Sigmoid colon (tissue), 6 donors: ENCODE measurements at regions not wholly inside any gene's neighbourhood (a gene's known extent, or its start where the extent isn't known, plus 50 kb on each side); places are given as distances from the start of the nearest gene placed in this dataset.

Source experiments
- DNase-seq: peaks from one replicate; pipeline ENCODE4 v3.0.0-alpha.2; 2019
- H3K27ac ChIP-seq, 4 donors: fragments of 200-600 bp; sonication (generic); one replicate each; pipeline ENCODE4 v1.5.1; 2016 to 2019; ENCODE audit warnings: mild to moderate bottlenecking in 1 of 4
- H3K27me3 ChIP-seq, 3 donors: fragments of 200-600 bp; sonication (generic); one replicate each; pipeline ENCODE4 v1.5.1; 2019; ENCODE audit warnings: mild to moderate bottlenecking in 1 of 3
- H3K36me3 ChIP-seq, 4 donors: fragments of 200-600 bp; sonication (generic); one replicate each; pipeline ENCODE4 v1.5.1; 2016 to 2019
- H3K4me1 ChIP-seq, 4 donors: fragments of 200-600 bp; sonication (generic); one replicate each; pipeline ENCODE4 v1.5.1; 2017 to 2019
- H3K4me3 ChIP-seq, 4 donors: fragments of 200-600 bp; sonication (generic); one replicate each; pipeline ENCODE4 v1.5.1; 2017 to 2019; ENCODE audit warnings: mild to moderate bottlenecking in 2 of 4, moderate library complexity in 1 of 4
- H3K9me3 ChIP-seq, 4 donors: fragments of 200-600 bp in 3 of 4; sonication (generic) in 3 of 4; one replicate each; pipeline versions ENCODE4 v1.5.1 to v1.6.1; 2013 to 2019
- EP300 ChIP-seq, 4 donors: sonication (generic); formaldehyde crosslinking; IDR thresholded peaks; one replicate each; pipeline ENCODE4 v1.6.1; 2017; ENCODE audit warnings: antibody characterized with exemption in 4 of 4
- POLR2A ChIP-seq, 2 donors: fragments of 450-650 bp; IDR thresholded peaks; one replicate each; pipeline ENCODE4 v1.6.1; 2016; ENCODE audit warnings: antibody characterized with exemption in 2 of 2, mild to moderate bottlenecking in 2 of 2, moderate library complexity in 2 of 2
- POLR2AphosphoS5 ChIP-seq, 4 donors: sonication (generic); formaldehyde crosslinking; IDR thresholded peaks; one replicate each; pipeline ENCODE4 v1.6.1; 2017; ENCODE audit warnings: antibody characterized with exemption in 4 of 4
- WGBS, 2 donors: extraction: QIAGEN DNeasy Blood & Tissue Kit; methylation state at CpG; one replicate each; pipeline ENCODE4 v1.1.7; 2013; 5-methylcytosine and 5-hydroxymethylcytosine counted together
- intact Hi-C: fragments of 100-400 bp; cut with DNase I; formaldehyde crosslinking; loops from one replicate; pipeline ENCODE4 v1.15.1; 2023
- TF ChIP-seq, protein P1 (sequence below), 4 experiments: fragments of 450-650 bp in 3 of 4; fragments of 200-600 bp in 1 of 4; IDR thresholded peaks; one replicate each; pipeline ENCODE4 v1.5.1; 2016 to 2019; ENCODE audit warnings: antibody characterized with exemption in 4 of 4, mild to moderate bottlenecking in 3 of 4, moderate library complexity in 2 of 4
- donor health status: healthy with polysubstance abuse.
- donor health status: healthy.

DNA sequence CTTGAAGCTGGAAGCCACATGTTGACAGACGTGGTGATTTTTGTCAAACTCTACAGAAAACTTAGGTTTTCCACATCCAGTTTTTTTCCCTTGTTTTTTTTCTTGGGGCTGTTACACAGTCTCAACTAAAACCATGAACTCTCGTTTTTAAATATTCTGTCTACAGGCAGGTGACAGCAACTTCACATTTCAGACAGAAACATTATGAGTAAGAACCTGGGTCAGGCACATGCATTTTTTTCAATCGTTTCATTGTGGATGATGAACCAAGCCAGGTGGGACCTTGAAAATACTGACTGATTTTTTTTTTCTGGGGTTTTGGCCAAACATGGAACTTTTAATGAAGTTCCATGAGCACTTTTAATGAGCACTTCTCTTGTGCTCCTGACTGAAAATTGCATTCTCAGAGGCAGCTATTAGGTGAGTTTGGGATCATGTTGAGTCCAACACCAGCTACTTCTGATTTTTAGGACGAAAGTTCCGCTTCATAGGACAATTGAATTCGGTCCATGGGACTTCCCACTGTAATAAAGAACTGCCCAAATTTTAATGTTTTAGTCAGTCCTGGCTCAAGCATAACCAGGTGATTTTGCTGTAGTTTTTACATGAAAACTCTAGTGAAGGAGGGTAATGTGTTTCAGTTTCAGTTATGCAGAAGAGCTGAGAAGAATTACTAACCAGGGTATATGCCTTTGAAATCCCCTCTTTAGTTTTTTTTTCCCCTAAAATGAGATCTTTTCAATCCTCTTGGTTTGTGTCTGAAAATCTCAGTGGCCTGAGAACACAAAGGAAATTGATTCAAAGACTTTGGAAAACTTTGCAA, 93.2 kb upstream of the ADAMTS16 start:
- Histone ChIP-seq H3K4me1 (no peaks in the 10 kb centered on the region), H3K36me3 (no peaks in the 10 kb centered on the region), H3K27me3 (no peaks in the 10 kb centered on the region), H3K9me3 (no peaks in the 10 kb centered on the region), H3K27ac (no peak overlapping the region), H3K4me3 (no peak overlapping the region)
- DNase-seq: no peak
- intact Hi-C loops: no loop called here
- TF ChIP-seq EP300 (IDR thresholded peaks at IDR 0.05): no peak
- TF ChIP-seq, protein P1, sequence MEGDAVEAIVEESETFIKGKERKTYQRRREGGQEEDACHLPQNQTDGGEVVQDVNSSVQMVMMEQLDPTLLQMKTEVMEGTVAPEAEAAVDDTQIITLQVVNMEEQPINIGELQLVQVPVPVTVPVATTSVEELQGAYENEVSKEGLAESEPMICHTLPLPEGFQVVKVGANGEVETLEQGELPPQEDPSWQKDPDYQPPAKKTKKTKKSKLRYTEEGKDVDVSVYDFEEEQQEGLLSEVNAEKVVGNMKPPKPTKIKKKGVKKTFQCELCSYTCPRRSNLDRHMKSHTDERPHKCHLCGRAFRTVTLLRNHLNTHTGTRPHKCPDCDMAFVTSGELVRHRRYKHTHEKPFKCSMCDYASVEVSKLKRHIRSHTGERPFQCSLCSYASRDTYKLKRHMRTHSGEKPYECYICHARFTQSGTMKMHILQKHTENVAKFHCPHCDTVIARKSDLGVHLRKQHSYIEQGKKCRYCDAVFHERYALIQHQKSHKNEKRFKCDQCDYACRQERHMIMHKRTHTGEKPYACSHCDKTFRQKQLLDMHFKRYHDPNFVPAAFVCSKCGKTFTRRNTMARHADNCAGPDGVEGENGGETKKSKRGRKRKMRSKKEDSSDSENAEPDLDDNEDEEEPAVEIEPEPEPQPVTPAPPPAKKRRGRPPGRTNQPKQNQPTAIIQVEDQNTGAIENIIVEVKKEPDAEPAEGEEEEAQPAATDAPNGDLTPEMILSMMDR (IDR thresholded peaks at IDR 0.05): no peak
- no peak for TF ChIP-seq POLR2A (IDR thresholded peaks at IDR 0.05)
- TF ChIP-seq POLR2AphosphoS5 (IDR thresholded peaks at IDR 0.05): no peak
- 78 to 85% methylated on average over 6 of the region's 6 CpGs for WGBS, 2 donors

DNA sequence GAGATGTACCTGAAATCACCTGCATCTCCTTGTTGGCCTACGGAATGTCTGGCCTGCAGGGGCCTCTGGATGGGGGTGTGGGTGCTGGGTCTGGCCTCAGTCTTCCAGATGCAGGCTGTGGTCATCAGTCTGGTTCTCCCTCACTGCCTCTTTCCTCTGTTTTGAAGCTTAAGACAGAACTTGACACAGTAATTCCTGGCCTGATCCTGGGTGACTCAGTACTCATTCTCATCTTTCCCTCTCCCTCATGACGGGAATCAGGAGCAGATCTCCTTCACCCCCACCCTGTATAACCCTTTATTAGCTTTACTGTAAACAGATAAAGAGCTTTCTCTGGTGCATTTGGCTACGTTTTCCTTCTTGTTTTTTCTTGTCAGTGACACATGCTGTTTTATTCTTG, 89.3 kb upstream of the ADAMTS16 start:
- no peak overlapping the region for H3K27ac ChIP-seq
- 31 to 42% methylated on average over 3 of the region's 3 CpGs for WGBS, 2 donors
- no peak overlapping the region for H3K4me3 ChIP-seq
- H3K4me1 ChIP-seq: no peaks in the 10 kb centered on the region
- no peak for TF ChIP-seq POLR2A (IDR thresholded peaks at IDR 0.05)
- TF ChIP-seq, protein P1 (IDR thresholded peaks at IDR 0.05): no peak
- no peak for TF ChIP-seq EP300 (IDR thresholded peaks at IDR 0.05)
- TF ChIP-seq POLR2AphosphoS5 (IDR thresholded peaks at IDR 0.05): no peak
- no peak for DNase-seq
- no peaks in the 10 kb centered on the region for H3K27me3 ChIP-seq
- intact Hi-C loops: no loop called here
- no peaks in the 10 kb centered on the region for H3K9me3 ChIP-seq
- no peaks in the 10 kb centered on the region for H3K36me3 ChIP-seq

DNA sequence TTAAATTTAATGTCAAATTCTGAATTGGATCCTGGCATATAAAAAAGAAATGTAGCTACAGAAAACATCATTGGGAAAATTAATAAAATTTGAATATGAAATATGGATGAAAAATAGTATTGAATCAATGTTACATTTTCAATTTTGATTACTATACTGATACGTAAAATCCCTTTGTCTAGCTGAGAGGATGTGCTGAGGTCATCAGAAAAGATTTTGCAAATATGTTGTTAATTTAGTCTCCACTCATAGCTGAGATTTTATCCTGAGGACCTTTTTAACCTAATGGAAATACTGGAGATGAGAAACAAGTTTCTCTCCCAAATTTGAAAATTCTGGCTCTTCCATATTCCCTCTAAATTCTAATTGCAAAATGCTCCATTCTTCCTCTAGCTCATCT, 84.4 kb upstream of the ADAMTS16 start:
- no peaks in the 10 kb centered on the region for H3K27me3 ChIP-seq
- intact Hi-C loops: no loop called here
- H3K27ac ChIP-seq: no peak overlapping the region
- DNase-seq: no peak
- no peaks in the 10 kb centered on the region for H3K9me3 ChIP-seq
- TF ChIP-seq POLR2A (IDR thresholded peaks at IDR 0.05) (no peak), POLR2AphosphoS5 (IDR thresholded peaks at IDR 0.05) (no peak), EP300 (IDR thresholded peaks at IDR 0.05) (no peak)
- TF ChIP-seq, protein P1 (IDR thresholded peaks at IDR 0.05): no peak
- no peaks in the 10 kb centered on the region for H3K4me1 ChIP-seq
- no peak overlapping the region for H3K4me3 ChIP-seq
- 84 to 88% methylated on average over 1 of the region's 1 CpG for WGBS, 2 donors
- H3K36me3 ChIP-seq: no peaks in the 10 kb centered on the region

DNA sequence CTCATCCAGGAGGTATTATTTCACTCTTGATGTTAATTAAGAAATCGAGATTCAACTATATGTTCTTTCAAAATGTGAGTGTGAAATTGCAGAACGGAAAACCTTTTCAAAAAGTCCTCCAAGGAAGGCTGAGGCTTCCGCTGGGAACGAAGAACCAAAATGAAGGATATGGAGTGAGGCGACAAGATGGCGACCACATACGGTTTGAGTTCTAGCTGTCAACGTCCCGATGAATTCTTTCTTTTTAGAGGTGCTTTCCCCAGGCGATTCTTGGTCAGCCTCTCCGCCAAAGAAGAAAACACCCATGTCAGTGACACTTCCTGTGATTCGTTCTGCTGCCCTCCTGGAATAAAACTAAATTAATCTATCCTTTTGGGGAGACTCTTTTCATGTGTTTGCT, 78.3 kb upstream of the ADAMTS16 start:
- Histone ChIP-seq H3K27ac (no peak overlapping the region), H3K4me1 (no peaks in the 10 kb centered on the region), H3K27me3 (no peaks in the 10 kb centered on the region), H3K4me3 (no peak overlapping the region), H3K36me3 (no peaks in the 10 kb centered on the region), H3K9me3 (no peaks in the 10 kb centered on the region)
- intact Hi-C loops: no loop called here
- 89 to 91% methylated on average over 12 of the region's 12 CpGs for WGBS, 2 donors
- TF ChIP-seq POLR2A (IDR thresholded peaks at IDR 0.05) (no peak), EP300 (IDR thresholded peaks at IDR 0.05) (no peak), POLR2AphosphoS5 (IDR thresholded peaks at IDR 0.05) (no peak)
- TF ChIP-seq, protein P1 (IDR thresholded peaks at IDR 0.05): no peak
- DNase-seq: no peak
